ENCODE measurements at regions not wholly inside any gene's neighbourhood (a gene's known extent, or its start where the extent isn't known, plus 50 kb on each side); places are given as distances from the start of the nearest gene placed in this dataset.

GRCh38 chr12:105977652-105978051 lies 161.1 kb downstream of the NUAK1 start:
- TF ChIP-seq CTCF (IDR thresholded peaks at IDR 0.05; ENCODE audit: insufficient read depth, low read length, poor library complexity, severe bottlenecking) (no peak), EZH2phosphoT487 (conservative IDR thresholded peaks at IDR 0.05; ENCODE audit: low read length) (no peak)
